ENCODE measurements at regions not wholly inside any gene's neighbourhood (a gene's known extent, or its start where the extent isn't known, plus 50 kb on each side); places are given as distances from the start of the nearest gene placed in this dataset.

GRCh38 chrX:76228499-76228898 is 55.6 kb downstream of the PBDC1 start:
- DNase-seq (ENCODE audit: low read depth in 3 of 3): no peak

- no peak for DNase-seq (ENCODE audit: low read depth in 3 of 3)
Observed at GRCh38 chrX:76248901-76249300, 76.0 kb downstream of the PBDC1 start.

GRCh38 chrX:76253432-76253831 is 80.6 kb downstream of the PBDC1 start:
- DNase-seq (ENCODE audit: low read depth in 3 of 3): peak in 2 of 3 donors; percentile 4 to 11

- peak in 2 of 3 donors; percentile 1 to 8 for DNase-seq (ENCODE audit: low read depth in 3 of 3)
Observed at GRCh38 chrX:76279007-76279406, 106.1 kb downstream of the PBDC1 start.
